ENCODE measurements at regions not wholly inside any gene's neighbourhood (a gene's known extent, or its start where the extent isn't known, plus 50 kb on each side); places are given as distances from the start of the nearest gene placed in this dataset.

DNA sequence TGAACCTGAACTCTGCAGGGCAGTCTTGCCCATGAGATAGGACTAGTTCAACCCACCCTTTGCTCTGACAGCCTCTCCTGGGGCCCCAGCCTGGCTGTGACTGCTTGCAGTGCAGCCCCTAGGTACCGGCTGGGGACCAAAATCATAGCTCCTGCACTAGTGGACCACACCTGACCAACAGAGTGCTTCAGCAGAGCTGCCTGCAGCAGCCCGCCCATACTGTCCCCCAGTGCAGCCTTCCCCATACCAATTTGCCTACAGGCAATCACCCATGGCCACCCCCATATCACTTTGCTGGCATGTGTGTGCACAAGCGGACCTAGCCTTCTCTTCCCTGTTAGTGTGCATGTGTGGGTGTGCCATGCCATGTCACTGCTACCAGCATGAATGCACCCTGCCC, 347.6 kb upstream of the MPDZ start:
- no peaks in the 10 kb centered on the region for H3K27me3 ChIP-seq (ENCODE audit: control insufficient read depth in 3 of 3, insufficient read depth in 3 of 3, low read length in 3 of 3)
- no peak overlapping the region for H3K27ac ChIP-seq (ENCODE audit: low read depth in 1 of 3, low read length in 2 of 3)
- no peaks in the 10 kb centered on the region for H3K4me1 ChIP-seq (ENCODE audit: control insufficient read depth in 3 of 3, insufficient read depth in 2 of 3, low read depth in 1 of 3, low read length in 2 of 3)
- no peaks in the 10 kb centered on the region for H3K9me3 ChIP-seq (ENCODE audit: control insufficient read depth in 2 of 2, insufficient read depth in 1 of 2, low read depth in 1 of 2, low read length in 1 of 2)
- WGBS, 3 donors, result 86 to 96% (median 89%) methylated on average over 3 of the region's 3 CpGs
- FAIRE-seq (no peak), DNase-seq (no peak)
- H3K36me3 ChIP-seq (ENCODE audit: control insufficient read depth in 3 of 3, insufficient read depth in 2 of 3, low read depth in 1 of 3, low read length in 3 of 3), result no peaks in the 10 kb centered on the region
- no peak overlapping the region for H3K4me3 ChIP-seq (ENCODE audit: low read depth in 1 of 3, low read length in 3 of 3)

DNA sequence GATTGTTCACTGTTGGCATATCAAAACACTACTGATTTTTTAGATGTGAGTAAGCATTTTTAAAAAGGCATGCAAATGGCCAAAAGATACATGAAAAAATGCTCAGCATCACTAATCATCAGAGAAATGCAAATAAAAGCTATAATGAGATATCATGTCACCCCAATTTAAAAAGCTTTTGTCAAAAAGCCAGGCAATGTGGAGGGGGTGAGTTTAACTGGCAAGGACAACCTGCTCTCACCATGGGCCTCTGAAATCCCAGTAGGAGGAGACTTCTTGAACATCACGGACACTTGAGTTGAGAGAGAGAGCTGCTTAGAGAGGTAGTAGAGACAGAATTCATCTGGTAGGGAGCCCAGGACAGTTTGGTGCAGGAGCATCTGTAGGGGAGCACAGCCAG, 347.1 kb upstream of the MPDZ start:
- no peak overlapping the region for H3K4me3 ChIP-seq (ENCODE audit: low read depth in 1 of 3, low read length in 3 of 3)
- no peaks in the 10 kb centered on the region for H3K9me3 ChIP-seq (ENCODE audit: control insufficient read depth in 2 of 2, insufficient read depth in 1 of 2, low read depth in 1 of 2, low read length in 1 of 2)
- H3K27ac ChIP-seq (ENCODE audit: low read depth in 1 of 3, low read length in 2 of 3), result no peak overlapping the region
- FAIRE-seq (no peak), DNase-seq (no peak)
- WGBS, 3 donors, result 84 to 90% (median 88%) methylated on average over 1 of the region's 1 CpG
- no peaks in the 10 kb centered on the region for H3K27me3 ChIP-seq (ENCODE audit: control insufficient read depth in 3 of 3, insufficient read depth in 3 of 3, low read length in 3 of 3)
- no peaks in the 10 kb centered on the region for H3K4me1 ChIP-seq (ENCODE audit: control insufficient read depth in 3 of 3, insufficient read depth in 2 of 3, low read depth in 1 of 3, low read length in 2 of 3)
- no peaks in the 10 kb centered on the region for H3K36me3 ChIP-seq (ENCODE audit: control insufficient read depth in 3 of 3, insufficient read depth in 2 of 3, low read depth in 1 of 3, low read length in 3 of 3)

DNA sequence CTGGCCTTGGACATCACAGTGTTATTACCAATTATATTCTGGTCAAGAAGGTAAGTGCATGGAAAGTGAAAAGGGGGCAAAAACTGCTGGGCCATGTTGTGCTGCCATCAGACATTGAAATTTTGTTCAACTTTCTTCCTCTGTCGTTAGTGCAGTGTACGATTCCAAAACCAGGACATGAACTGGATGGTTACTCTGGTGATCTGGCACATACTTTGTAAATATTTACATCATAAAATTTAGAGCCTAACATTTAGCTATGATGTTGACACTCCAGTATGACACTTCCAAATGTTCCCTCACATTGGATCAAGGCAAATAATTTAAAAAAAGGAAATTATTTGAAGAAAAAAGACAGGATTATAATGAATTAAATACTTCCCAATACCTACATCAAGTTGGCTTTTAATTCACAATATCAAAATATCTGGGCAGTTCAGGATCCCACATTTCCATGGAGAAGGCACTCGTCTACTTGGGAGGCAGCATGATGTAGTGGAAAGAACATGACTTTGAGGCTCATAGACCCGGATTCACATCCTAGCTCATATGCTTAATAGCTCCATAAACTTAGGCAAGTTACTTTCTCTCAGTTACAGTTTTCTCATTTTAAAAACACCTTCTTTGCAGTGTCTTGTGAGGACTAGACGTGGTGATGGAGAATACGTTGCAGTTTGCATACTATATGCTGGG, 342.5 kb upstream of the MPDZ start:
- H3K36me3 ChIP-seq (ENCODE audit: control insufficient read depth in 3 of 3, insufficient read depth in 2 of 3, low read depth in 1 of 3, low read length in 3 of 3), result no peaks in the 10 kb centered on the region
- H3K27me3 ChIP-seq (ENCODE audit: control insufficient read depth in 3 of 3, insufficient read depth in 3 of 3, low read length in 3 of 3), result no peaks in the 10 kb centered on the region
- no peak overlapping the region for H3K4me3 ChIP-seq (ENCODE audit: low read depth in 1 of 3, low read length in 3 of 3)
- WGBS, 3 donors, result 60 to 71% (median 69%) methylated on average over 6 of the region's 6 CpGs
- FAIRE-seq, result no peak
- H3K27ac ChIP-seq (ENCODE audit: low read depth in 1 of 3, low read length in 2 of 3), result no peak overlapping the region
- no peaks in the 10 kb centered on the region for H3K4me1 ChIP-seq (ENCODE audit: control insufficient read depth in 3 of 3, insufficient read depth in 2 of 3, low read depth in 1 of 3, low read length in 2 of 3)
- no peak for DNase-seq
- no peaks in the 10 kb centered on the region for H3K9me3 ChIP-seq (ENCODE audit: control insufficient read depth in 2 of 2, insufficient read depth in 1 of 2, low read depth in 1 of 2, low read length in 1 of 2)

DNA sequence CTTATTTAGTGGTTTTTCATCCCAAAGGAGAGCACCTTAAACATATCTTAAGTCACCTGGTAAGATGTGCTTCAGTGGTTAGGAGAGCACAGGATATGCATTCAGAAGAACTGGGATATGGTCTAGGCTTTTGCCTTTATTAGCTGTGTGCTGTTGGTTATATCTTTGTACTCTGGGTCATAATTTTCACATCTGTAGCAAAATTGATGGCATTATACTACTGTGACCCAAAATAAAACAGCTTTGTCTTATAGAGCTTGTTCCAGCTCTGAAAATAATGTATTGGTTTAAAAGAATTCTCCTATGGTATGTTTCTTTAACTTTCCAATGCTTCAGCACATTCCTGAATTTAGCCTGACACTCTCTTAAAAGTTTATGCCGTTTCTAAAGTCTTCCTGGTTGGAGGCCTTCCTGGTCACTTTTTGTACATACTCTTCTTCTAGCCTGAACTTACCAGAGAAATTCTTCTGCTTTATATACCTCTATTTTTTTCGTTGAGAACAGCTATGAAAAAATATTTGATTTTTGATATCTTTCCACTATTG, 337.1 kb upstream of the MPDZ start:
- no peak for DNase-seq
- H3K4me1 ChIP-seq (ENCODE audit: control insufficient read depth in 3 of 3, insufficient read depth in 2 of 3, low read depth in 1 of 3, low read length in 2 of 3), result no peaks in the 10 kb centered on the region
- no peak overlapping the region for H3K4me3 ChIP-seq (ENCODE audit: low read depth in 1 of 3, low read length in 3 of 3)
- no peaks in the 10 kb centered on the region for H3K27me3 ChIP-seq (ENCODE audit: control insufficient read depth in 3 of 3, insufficient read depth in 3 of 3, low read length in 3 of 3)
- no peak for FAIRE-seq
- H3K9me3 ChIP-seq (ENCODE audit: control insufficient read depth in 2 of 2, insufficient read depth in 1 of 2, low read depth in 1 of 2, low read length in 1 of 2), result no peaks in the 10 kb centered on the region
- no peaks in the 10 kb centered on the region for H3K36me3 ChIP-seq (ENCODE audit: control insufficient read depth in 3 of 3, insufficient read depth in 2 of 3, low read depth in 1 of 3, low read length in 3 of 3)
- WGBS, 3 donors, result 33 to 51% (median 47%) methylated on average over 2 of the region's 2 CpGs
- H3K27ac ChIP-seq (ENCODE audit: low read depth in 1 of 3, low read length in 2 of 3), result no peak overlapping the region

DNA sequence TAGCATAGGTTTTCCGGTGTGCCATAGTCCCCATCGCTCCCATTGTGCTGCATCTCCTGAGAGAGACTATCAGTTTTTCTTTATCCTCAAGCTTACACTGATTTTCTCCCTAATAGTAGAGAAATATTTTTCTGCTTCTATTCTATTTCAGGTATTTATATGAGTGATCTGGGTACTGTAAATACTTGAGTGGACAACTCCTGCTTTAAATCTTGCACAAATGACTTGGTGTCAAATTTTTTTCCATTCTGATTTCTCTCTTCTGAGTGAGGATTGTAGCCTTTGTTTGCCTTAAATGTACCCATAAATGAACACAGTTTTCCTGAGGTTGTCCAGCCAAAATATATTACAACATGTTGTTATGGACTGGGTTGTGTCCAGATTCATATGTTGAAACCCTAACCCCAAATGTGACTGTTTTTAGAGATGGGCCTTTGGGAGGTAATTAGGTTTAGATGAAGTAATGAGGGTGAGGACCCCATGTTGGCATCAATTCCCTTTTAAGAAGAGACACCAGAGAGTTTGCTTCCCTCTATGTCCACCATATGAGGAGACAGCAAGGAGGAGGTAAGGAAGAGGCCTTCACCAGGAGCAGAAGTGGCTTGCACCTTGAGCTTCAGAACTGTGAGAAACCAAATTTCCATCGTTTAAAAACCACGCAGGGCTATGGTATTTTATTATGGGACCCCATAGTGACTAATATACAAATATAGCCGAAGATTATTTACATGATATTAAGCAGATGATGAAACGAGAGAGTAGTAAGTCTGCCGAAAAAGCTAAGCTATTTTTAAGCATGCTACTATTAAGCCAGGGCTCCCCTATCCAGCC, 336.4 kb upstream of the MPDZ start:
- Histone ChIP-seq H3K4me3 (ENCODE audit: low read depth in 1 of 3, low read length in 3 of 3) (no peak overlapping the region), H3K36me3 (ENCODE audit: control insufficient read depth in 3 of 3, insufficient read depth in 2 of 3, low read depth in 1 of 3, low read length in 3 of 3) (no peaks in the 10 kb centered on the region), H3K27ac (ENCODE audit: low read depth in 1 of 3, low read length in 2 of 3) (peak overlapping the region in 1 of 3 donors; percentile 58), H3K27me3 (ENCODE audit: control insufficient read depth in 3 of 3, insufficient read depth in 3 of 3, low read length in 3 of 3) (no peaks in the 10 kb centered on the region), H3K4me1 (ENCODE audit: control insufficient read depth in 3 of 3, insufficient read depth in 2 of 3, low read depth in 1 of 3, low read length in 2 of 3) (no peaks in the 10 kb centered on the region), H3K9me3 (ENCODE audit: control insufficient read depth in 2 of 2, insufficient read depth in 1 of 2, low read depth in 1 of 2, low read length in 1 of 2) (no peaks in the 10 kb centered on the region)
- DNase-seq, result no peak
- FAIRE-seq, result no peak
- 66 to 73% (median 69%) methylated on average over 7 of the region's 7 CpGs for WGBS, 3 donors

DNA sequence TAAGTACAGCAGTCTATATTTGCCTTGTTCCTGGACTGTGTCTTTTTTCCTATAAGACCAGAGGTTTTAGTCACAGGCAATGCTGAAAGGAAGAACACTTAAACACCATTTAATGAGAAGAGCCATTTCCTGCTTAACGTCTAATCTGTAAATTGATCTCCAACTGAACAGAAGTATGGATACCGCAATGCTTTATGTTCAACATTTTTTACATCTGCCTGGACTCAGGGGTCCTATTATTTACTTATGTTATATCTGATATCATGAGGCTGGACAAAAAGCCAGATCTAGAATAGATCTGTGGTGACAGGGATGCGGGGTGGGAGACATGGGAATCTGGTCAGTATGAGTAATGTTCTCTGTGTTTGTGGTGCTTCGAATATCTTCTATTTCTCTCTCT, 334.6 kb upstream of the MPDZ start:
- Histone ChIP-seq H3K27ac (ENCODE audit: low read depth in 1 of 3, low read length in 2 of 3) (no peak overlapping the region), H3K36me3 (ENCODE audit: control insufficient read depth in 3 of 3, insufficient read depth in 2 of 3, low read depth in 1 of 3, low read length in 3 of 3) (no peaks in the 10 kb centered on the region), H3K27me3 (ENCODE audit: control insufficient read depth in 3 of 3, insufficient read depth in 3 of 3, low read length in 3 of 3) (no peaks in the 10 kb centered on the region), H3K9me3 (ENCODE audit: control insufficient read depth in 2 of 2, insufficient read depth in 1 of 2, low read depth in 1 of 2, low read length in 1 of 2) (no peaks in the 10 kb centered on the region), H3K4me3 (ENCODE audit: low read depth in 1 of 3, low read length in 3 of 3) (no peak overlapping the region), H3K4me1 (ENCODE audit: control insufficient read depth in 3 of 3, insufficient read depth in 2 of 3, low read depth in 1 of 3, low read length in 2 of 3) (no peaks in the 10 kb centered on the region)
- DNase-seq (no peak), FAIRE-seq (no peak)
- WGBS, 3 donors, result 77 to 85% (median 82%) methylated on average over 4 of the region's 4 CpGs

DNA sequence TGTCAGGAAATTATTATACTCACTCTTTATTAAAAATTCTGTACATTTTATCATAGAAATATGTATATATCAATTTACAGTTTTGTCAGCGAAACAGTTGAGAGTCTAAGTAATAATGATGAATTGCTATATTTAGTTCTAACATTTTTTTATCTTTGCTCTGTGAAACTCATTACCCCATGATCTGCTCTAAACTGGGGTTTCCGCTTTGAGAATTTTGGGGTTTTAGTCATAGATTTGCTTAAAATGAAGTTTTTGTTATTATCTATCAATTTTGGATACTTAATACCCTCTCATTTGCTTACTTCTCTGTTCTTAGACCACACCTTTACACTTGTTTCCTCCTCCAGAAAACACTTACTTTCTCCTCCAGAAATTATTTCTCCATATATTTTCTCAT, 333.8 kb upstream of the MPDZ start:
- Histone ChIP-seq H3K27ac (ENCODE audit: low read depth in 1 of 3, low read length in 2 of 3) (no peak overlapping the region), H3K27me3 (ENCODE audit: control insufficient read depth in 3 of 3, insufficient read depth in 3 of 3, low read length in 3 of 3) (no peaks in the 10 kb centered on the region), H3K4me1 (ENCODE audit: control insufficient read depth in 3 of 3, insufficient read depth in 2 of 3, low read depth in 1 of 3, low read length in 2 of 3) (no peaks in the 10 kb centered on the region), H3K36me3 (ENCODE audit: control insufficient read depth in 3 of 3, insufficient read depth in 2 of 3, low read depth in 1 of 3, low read length in 3 of 3) (no peaks in the 10 kb centered on the region), H3K4me3 (ENCODE audit: low read depth in 1 of 3, low read length in 3 of 3) (no peak overlapping the region), H3K9me3 (ENCODE audit: control insufficient read depth in 2 of 2, insufficient read depth in 1 of 2, low read depth in 1 of 2, low read length in 1 of 2) (no peaks in the 10 kb centered on the region)
- FAIRE-seq (no peak), DNase-seq (no peak)
- 88 to 94% (median 89%) methylated on average over 2 of the region's 2 CpGs for WGBS, 3 donors

DNA sequence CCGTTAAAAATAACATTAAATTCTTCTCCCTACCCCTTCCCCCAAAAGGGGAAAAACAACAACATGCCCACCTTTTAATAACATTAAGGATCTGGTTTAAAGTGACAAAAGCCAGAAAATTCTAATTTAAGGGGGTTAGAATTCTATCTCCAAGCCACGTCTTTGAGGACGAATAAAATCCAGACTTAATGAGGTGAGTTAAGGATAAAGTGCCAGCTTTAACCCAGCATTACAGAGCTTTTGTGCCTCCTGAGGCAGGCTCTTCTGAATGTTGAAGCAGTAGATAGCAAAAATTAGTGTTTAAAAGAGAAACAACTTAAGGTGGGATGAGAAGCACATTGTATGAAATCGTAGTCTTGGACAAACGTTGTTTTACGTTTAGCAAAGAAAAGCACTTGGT, 329.0 kb upstream of the MPDZ start:
- no peak for DNase-seq
- Histone ChIP-seq H3K36me3 (ENCODE audit: control insufficient read depth in 3 of 3, insufficient read depth in 2 of 3, low read depth in 1 of 3, low read length in 3 of 3) (no peaks in the 10 kb centered on the region), H3K4me3 (ENCODE audit: low read depth in 1 of 3, low read length in 3 of 3) (no peak overlapping the region), H3K9me3 (ENCODE audit: control insufficient read depth in 2 of 2, insufficient read depth in 1 of 2, low read depth in 1 of 2, low read length in 1 of 2) (peaks cover 0 to 5% of the 10 kb centered on the region in 2 donors), H3K27ac (ENCODE audit: low read depth in 1 of 3, low read length in 2 of 3) (no peak overlapping the region), H3K4me1 (ENCODE audit: control insufficient read depth in 3 of 3, insufficient read depth in 2 of 3, low read depth in 1 of 3, low read length in 2 of 3) (no peaks in the 10 kb centered on the region), H3K27me3 (ENCODE audit: control insufficient read depth in 3 of 3, insufficient read depth in 3 of 3, low read length in 3 of 3) (no peaks in the 10 kb centered on the region)
- 56 to 62% (median 58%) methylated on average over 6 of the region's 6 CpGs for WGBS, 3 donors
- FAIRE-seq, result no peak
